Osteoblast (primary cell): ENCODE measurements at regions not wholly inside any gene's neighbourhood (a gene's known extent, or its start where the extent isn't known, plus 50 kb on each side); places are given as distances from the start of the nearest gene placed in this dataset.

Source experiments
- DNase-seq: peaks from one replicate; pipeline ENCODE4 v3.0.0; 2011; ENCODE audit warnings: low spot score, mixed read lengths; ENCODE audit not compliant: insufficient read length; ENCODE audit errors: missing footprints
- H2AFZ ChIP-seq: 2 replicates; pipeline ENCODE4 v1.6.0; 2011; ENCODE audit warnings: mild to moderate bottlenecking, low read length
- H3K27ac ChIP-seq: 2 replicates; pipeline ENCODE4 v1.5.1; 2011; ENCODE audit warnings: mild to moderate bottlenecking, low read depth, low read length, moderate library complexity
- H3K27me3 ChIP-seq: 2 replicates; pipeline ENCODE4 v1.6.0; 2012; ENCODE audit warnings: mild to moderate bottlenecking, control low read depth, inconsistent platforms, low read length, moderate library complexity; ENCODE audit not compliant: insufficient read depth
- H3K36me3 ChIP-seq: 2 replicates; pipeline ENCODE4 v1.5.1; 2011; ENCODE audit warnings: mild to moderate bottlenecking, low read length, control low read depth, moderate library complexity; ENCODE audit not compliant: insufficient read depth
- H3K4me1 ChIP-seq: 2 replicates; pipeline ENCODE4 v1.5.1; 2011; ENCODE audit warnings: mild to moderate bottlenecking, low read length, control low read depth, moderate library complexity; ENCODE audit not compliant: insufficient read depth
- H3K4me2 ChIP-seq: 2 replicates; pipeline ENCODE4 v1.6.0; 2011; ENCODE audit warnings: mild to moderate bottlenecking, low read length; ENCODE audit not compliant: insufficient read depth
- H3K4me3 ChIP-seq: fragments of 200-600 bp; sonication (generic); 3 replicates; pipeline ENCODE4 v1.5.1; 2012; ENCODE audit warnings: mild to moderate bottlenecking, low read length, inconsistent platforms; ENCODE audit not compliant: insufficient read depth
- H3K79me2 ChIP-seq: 2 replicates; pipeline ENCODE4 v1.6.0; 2012; ENCODE audit warnings: mild to moderate bottlenecking, low read length, control low read depth, inconsistent platforms; ENCODE audit not compliant: insufficient read depth
- H3K9me3 ChIP-seq: 2 replicates; pipeline ENCODE4 v1.5.1; 2011; ENCODE audit warnings: low read depth, low read length, control low read depth
- H4K20me1 ChIP-seq: 2 replicates; pipeline ENCODE4 v1.6.0; 2012; ENCODE audit warnings: mild to moderate bottlenecking, low read length, control low read depth; ENCODE audit not compliant: insufficient read depth
- CTCF ChIP-seq: IDR thresholded peaks from 2 replicates; pipeline ENCODE4 v1.5.1; 2011; ENCODE audit warnings: mild to moderate bottlenecking, low read depth, low read length, moderate library complexity; ENCODE audit errors: extremely low read depth

GRCh38 chr5:25944786-25945185 lies 1093.6 kb downstream of the CDH9 start:
- H3K4me2 ChIP-seq, result no peak overlapping the region

GRCh38 chr5:25909163-25909562 lies 1129.2 kb downstream of the CDH9 start:
- H2AFZ ChIP-seq, result no peak overlapping the region
- no peak overlapping the region for H3K4me2 ChIP-seq
- no peak for TF ChIP-seq CTCF
- H4K20me1 ChIP-seq, result no peaks in the 10 kb centered on the region
- no peak for DNase-seq
- no peaks in the 10 kb centered on the region for H3K27me3 ChIP-seq
- no peaks in the 10 kb centered on the region for H3K9me3 ChIP-seq
- H3K27ac ChIP-seq, result no peak overlapping the region
- no peaks in the 10 kb centered on the region for H3K79me2 ChIP-seq
- H3K4me1 ChIP-seq, result no peaks in the 10 kb centered on the region
- no peaks in the 10 kb centered on the region for H3K36me3 ChIP-seq
- H3K4me3 ChIP-seq, result no peak overlapping the region

More at GRCh38 chr5:25944786-25945185, 1093.6 kb downstream of the CDH9 start:
- Histone ChIP-seq H3K9me3 (no peaks in the 10 kb centered on the region), H3K4me1 (no peaks in the 10 kb centered on the region), H3K79me2 (no peaks in the 10 kb centered on the region), H3K27me3 (no peaks in the 10 kb centered on the region), H3K4me3 (no peak overlapping the region), H3K36me3 (no peaks in the 10 kb centered on the region), H2AFZ (no peak overlapping the region), H4K20me1 (no peaks in the 10 kb centered on the region), H3K27ac (no peak overlapping the region)
- no peak for DNase-seq
- no peak for TF ChIP-seq CTCF

DNA sequence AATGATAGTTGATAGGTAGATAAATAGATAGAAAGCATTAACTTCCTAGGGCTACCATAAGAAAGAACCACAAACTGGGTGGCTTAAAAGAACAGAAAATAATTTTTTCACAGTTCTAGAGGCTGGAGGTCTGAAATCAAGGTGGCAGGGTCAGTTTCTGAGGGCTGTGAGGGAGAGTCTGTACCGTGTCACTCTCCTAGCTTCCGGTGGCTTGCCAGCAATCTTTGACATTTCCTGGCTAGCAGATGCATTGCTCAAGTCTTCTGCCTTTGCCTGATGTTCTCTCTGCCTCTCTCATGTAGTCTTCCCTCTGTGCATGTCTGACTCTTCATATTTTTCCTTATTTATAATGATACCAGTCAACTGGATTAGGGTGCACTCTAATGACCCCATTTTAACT lies 1132.7 kb downstream of the CDH9 start:
- no peak for TF ChIP-seq CTCF
- no peak overlapping the region for H3K4me2 ChIP-seq
- no peak for DNase-seq

GRCh38 chr5:25892211-25892610 lies 1146.2 kb downstream of the CDH9 start:
- no peak for DNase-seq
- no peaks in the 10 kb centered on the region for H3K36me3 ChIP-seq
- no peaks in the 10 kb centered on the region for H4K20me1 ChIP-seq
- no peaks in the 10 kb centered on the region for H3K4me1 ChIP-seq
- no peaks in the 10 kb centered on the region for H3K9me3 ChIP-seq
- no peak overlapping the region for H3K4me2 ChIP-seq
- no peaks in the 10 kb centered on the region for H3K27me3 ChIP-seq
- H3K4me3 ChIP-seq, result no peak overlapping the region
- no peak overlapping the region for H3K27ac ChIP-seq
- H3K79me2 ChIP-seq, result no peaks in the 10 kb centered on the region
- no peak for TF ChIP-seq CTCF
- H2AFZ ChIP-seq, result no peak overlapping the region

More for the DNA sequence above, 1132.7 kb downstream of the CDH9 start:
- Histone ChIP-seq H4K20me1 (no peaks in the 10 kb centered on the region), H3K4me1 (no peaks in the 10 kb centered on the region), H3K4me3 (no peak overlapping the region), H3K27me3 (no peaks in the 10 kb centered on the region), H2AFZ (no peak overlapping the region), H3K27ac (no peak overlapping the region), H3K36me3 (no peaks in the 10 kb centered on the region), H3K9me3 (no peaks in the 10 kb centered on the region), H3K79me2 (no peaks in the 10 kb centered on the region)
